ENCODE measurements at regions not wholly inside any gene's neighbourhood (a gene's known extent, or its start where the extent isn't known, plus 50 kb on each side); places are given as distances from the start of the nearest gene placed in this dataset.
"Not testable (repeated sequence)": the region's sequence is repeated elsewhere in the genome, so short reads cannot be mapped to it uniquely, and the experiment has no call there.

GRCh38 chr5:60439552-60439951, 260.4 kb downstream of the DEPDC1B start:
- H3K36me3 ChIP-seq (ENCODE audit: insufficient read depth, low read length) = no peaks in the 10 kb centered on the region
- no peaks in the 10 kb centered on the region for H3K27me3 ChIP-seq (ENCODE audit: insufficient read depth, low read length)
- H2AFZ ChIP-seq (ENCODE audit: low read depth, low read length) = no peak overlapping the region
- H3K9me3 ChIP-seq (ENCODE audit: low read length) = no peaks in the 10 kb centered on the region
- no peaks in the 10 kb centered on the region for H3K4me1 ChIP-seq (ENCODE audit: insufficient read depth, low read length)
- no peak overlapping the region for H3K4me3 ChIP-seq (ENCODE audit: low read length)

DNA sequence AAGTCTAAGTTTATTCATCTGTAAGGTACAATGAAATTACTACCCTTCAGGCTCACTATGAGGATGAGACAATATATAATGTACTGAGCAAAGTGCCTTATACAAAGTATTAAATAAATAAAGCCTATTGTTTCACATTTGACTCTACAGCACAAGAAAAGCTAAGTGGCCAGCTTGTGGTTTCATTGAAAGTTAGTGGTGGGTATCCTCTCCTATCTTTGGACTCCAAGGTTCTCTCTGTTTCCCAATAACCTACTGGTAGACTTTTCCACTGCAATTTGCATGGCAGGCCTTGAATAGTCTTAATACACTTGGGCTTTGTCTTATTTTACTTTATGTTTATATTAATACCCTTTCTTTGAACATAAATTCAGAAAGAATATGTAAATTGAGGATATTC, 262.7 kb downstream of the DEPDC1B start:
- Histone ChIP-seq H3K4me3 (ENCODE audit: low read length) (no peak overlapping the region), H3K9me3 (ENCODE audit: low read length) (no peaks in the 10 kb centered on the region), H2AFZ (ENCODE audit: low read depth, low read length) (no peak overlapping the region), H3K27me3 (ENCODE audit: insufficient read depth, low read length) (no peaks in the 10 kb centered on the region), H3K36me3 (ENCODE audit: insufficient read depth, low read length) (no peaks in the 10 kb centered on the region), H3K4me1 (ENCODE audit: insufficient read depth, low read length) (no peaks in the 10 kb centered on the region)

DNA sequence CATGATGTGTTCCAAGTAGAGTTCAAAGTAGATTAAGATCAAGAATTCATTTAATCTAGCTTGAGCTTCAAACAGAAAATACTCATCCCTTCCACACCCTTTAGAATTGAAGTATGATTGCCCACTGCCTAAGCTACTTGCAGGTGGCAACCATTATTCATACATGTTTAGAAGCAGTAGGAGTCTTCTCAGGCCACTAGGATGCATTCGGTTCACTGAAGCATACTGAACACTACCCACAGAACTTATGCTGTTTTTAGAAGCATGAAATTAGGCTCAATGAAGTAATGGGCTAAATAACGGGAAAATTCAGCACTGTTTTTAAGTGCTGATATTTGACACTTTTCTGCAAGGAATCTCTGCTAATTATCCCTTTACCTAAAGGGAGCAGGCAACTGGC, 263.4 kb downstream of the DEPDC1B start:
- no peaks in the 10 kb centered on the region for H3K4me1 ChIP-seq (ENCODE audit: insufficient read depth, low read length)
- no peak overlapping the region for H3K4me3 ChIP-seq (ENCODE audit: low read length)
- no peaks in the 10 kb centered on the region for H3K27me3 ChIP-seq (ENCODE audit: insufficient read depth, low read length)
- H2AFZ ChIP-seq (ENCODE audit: low read depth, low read length) = no peak overlapping the region
- no peaks in the 10 kb centered on the region for H3K9me3 ChIP-seq (ENCODE audit: low read length)
- H3K36me3 ChIP-seq (ENCODE audit: insufficient read depth, low read length) = no peaks in the 10 kb centered on the region

DNA sequence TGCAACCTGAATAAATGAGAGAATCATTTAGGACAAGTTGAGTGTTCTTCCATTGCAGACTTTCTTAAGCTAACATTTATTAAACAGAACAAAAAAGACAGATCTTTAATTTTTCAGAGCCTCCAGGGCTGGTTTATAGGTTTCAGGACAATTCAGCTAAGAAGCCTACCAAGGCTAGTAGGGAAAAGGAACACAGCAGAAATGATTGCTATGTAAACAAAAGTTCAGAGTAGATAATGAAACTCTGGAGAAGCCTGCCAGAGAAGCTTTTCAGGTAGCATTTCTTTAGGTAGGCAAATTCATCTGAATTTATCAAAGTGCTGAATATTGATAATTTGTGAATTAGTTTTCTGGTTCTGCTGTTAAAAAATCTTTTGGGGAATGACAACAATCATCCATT, 264.2 kb downstream of the DEPDC1B start:
- Histone ChIP-seq H3K36me3 (ENCODE audit: insufficient read depth, low read length) (no peaks in the 10 kb centered on the region), H3K27me3 (ENCODE audit: insufficient read depth, low read length) (no peaks in the 10 kb centered on the region), H3K4me1 (ENCODE audit: insufficient read depth, low read length) (no peaks in the 10 kb centered on the region), H3K9me3 (ENCODE audit: low read length) (no peaks in the 10 kb centered on the region), H2AFZ (ENCODE audit: low read depth, low read length) (no peak overlapping the region), H3K4me3 (ENCODE audit: low read length) (no peak overlapping the region)

GRCh38 chr5:60426189-60426588, 273.8 kb downstream of the DEPDC1B start:
- not testable (repeated sequence) for H3K4me3 ChIP-seq (ENCODE audit: low read length); H3K27me3 ChIP-seq (ENCODE audit: insufficient read depth, low read length); H3K36me3 ChIP-seq (ENCODE audit: insufficient read depth, low read length); H3K9me3 ChIP-seq (ENCODE audit: low read length); H3K4me1 ChIP-seq (ENCODE audit: insufficient read depth, low read length); H2AFZ ChIP-seq (ENCODE audit: low read depth, low read length)

- H3K4me1 ChIP-seq (ENCODE audit: insufficient read depth, low read length); H3K36me3 ChIP-seq (ENCODE audit: insufficient read depth, low read length); H3K9me3 ChIP-seq (ENCODE audit: low read length); H3K4me3 ChIP-seq (ENCODE audit: low read length); H2AFZ ChIP-seq (ENCODE audit: low read depth, low read length); H3K27me3 ChIP-seq (ENCODE audit: insufficient read depth, low read length): not testable (repeated sequence)
These were observed 279.2 kb downstream of the DEPDC1B start for GRCh38 chr5:60420773-60421172.

DNA sequence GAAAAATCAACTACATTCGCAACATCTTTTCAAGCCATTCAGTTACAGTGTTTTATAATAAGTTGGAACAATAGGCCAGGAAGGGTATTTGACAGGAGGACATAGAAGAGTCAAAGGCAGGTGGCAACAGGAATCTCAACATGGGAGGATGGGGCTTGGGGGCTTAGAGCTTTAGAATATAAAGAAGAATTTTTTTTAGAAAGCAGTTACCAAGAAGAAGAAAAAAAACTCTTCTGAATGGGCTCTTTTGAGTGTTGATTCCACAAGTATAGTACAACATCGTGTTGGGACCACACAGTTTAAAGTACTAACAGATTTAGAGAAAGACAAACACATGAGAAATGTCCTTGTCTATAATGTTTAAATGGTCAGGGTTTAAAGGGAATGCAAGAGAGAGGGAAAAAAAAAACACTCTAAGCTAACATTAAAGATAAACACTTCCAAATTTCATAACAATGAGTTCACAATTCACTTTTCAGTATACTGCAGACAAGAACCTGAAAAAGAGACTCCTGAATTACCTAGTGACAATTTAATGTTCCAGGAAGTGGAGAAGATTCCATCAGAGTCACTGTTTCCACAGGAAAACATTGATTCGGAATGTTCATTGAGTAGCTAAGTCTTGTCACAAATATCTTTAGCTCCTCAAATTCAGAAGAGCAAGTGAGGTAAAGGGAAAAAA, 282.3 kb downstream of the DEPDC1B start:
- no peaks in the 10 kb centered on the region for H3K9me3 ChIP-seq (ENCODE audit: low read length)
- no peak overlapping the region for H2AFZ ChIP-seq (ENCODE audit: low read depth, low read length)
- no peaks in the 10 kb centered on the region for H3K4me1 ChIP-seq (ENCODE audit: insufficient read depth, low read length)
- H3K36me3 ChIP-seq (ENCODE audit: insufficient read depth, low read length) = no peaks in the 10 kb centered on the region
- H3K27me3 ChIP-seq (ENCODE audit: insufficient read depth, low read length) = no peaks in the 10 kb centered on the region
- H3K4me3 ChIP-seq (ENCODE audit: low read length) = no peak overlapping the region

DNA sequence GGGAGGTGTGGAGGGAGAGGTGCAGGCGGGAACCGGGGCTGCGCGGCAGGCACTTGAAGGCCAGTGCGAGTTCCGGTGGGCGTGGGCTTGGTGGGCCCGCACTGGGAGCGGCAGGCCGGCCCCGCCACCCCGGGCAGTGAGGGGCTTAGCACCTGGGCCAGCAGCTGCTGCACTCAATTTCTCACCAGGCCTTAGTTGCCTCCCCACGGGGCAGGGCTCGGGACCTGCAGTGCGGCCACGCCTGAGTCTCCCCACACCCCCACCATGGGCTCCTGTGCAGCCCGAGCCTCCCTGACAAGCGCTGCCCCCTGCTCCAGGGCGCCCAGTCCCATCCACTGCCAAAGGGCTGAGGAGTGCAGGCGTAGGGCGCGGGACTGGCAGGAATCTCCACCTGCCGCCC, 284.5 kb downstream of the DEPDC1B start:
- Histone ChIP-seq H3K4me3 (ENCODE audit: low read length) (no peak overlapping the region), H3K9me3 (ENCODE audit: low read length) (no peaks in the 10 kb centered on the region), H3K27me3 (ENCODE audit: insufficient read depth, low read length) (no peaks in the 10 kb centered on the region), H3K36me3 (ENCODE audit: insufficient read depth, low read length) (no peaks in the 10 kb centered on the region), H2AFZ (ENCODE audit: low read depth, low read length) (no peak overlapping the region), H3K4me1 (ENCODE audit: insufficient read depth, low read length) (no peaks in the 10 kb centered on the region)

DNA sequence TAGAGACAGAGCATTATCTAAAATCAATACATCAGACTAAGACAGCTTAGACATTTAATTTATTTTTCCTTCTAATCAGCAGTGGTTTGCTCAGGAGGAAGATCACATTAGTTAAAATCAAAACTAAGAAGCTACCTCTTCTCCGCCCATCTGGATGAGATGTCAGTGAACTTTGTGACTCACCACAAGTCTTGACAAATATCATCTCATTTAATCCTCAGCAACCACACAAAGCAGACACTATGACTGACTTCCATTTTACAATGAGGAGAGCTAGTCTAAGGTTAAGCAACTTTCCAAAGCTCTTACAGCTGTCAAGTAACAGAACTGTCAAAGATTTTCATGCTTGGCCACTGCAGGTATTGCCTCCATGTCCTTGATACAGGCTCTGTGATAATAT, 289.5 kb downstream of the DEPDC1B start:
- Histone ChIP-seq H3K27me3 (ENCODE audit: insufficient read depth, low read length) (no peaks in the 10 kb centered on the region), H3K36me3 (ENCODE audit: insufficient read depth, low read length) (no peaks in the 10 kb centered on the region), H3K4me3 (ENCODE audit: low read length) (no peak overlapping the region), H3K4me1 (ENCODE audit: insufficient read depth, low read length) (no peaks in the 10 kb centered on the region), H2AFZ (ENCODE audit: low read depth, low read length) (no peak overlapping the region), H3K9me3 (ENCODE audit: low read length) (no peaks in the 10 kb centered on the region)

DNA sequence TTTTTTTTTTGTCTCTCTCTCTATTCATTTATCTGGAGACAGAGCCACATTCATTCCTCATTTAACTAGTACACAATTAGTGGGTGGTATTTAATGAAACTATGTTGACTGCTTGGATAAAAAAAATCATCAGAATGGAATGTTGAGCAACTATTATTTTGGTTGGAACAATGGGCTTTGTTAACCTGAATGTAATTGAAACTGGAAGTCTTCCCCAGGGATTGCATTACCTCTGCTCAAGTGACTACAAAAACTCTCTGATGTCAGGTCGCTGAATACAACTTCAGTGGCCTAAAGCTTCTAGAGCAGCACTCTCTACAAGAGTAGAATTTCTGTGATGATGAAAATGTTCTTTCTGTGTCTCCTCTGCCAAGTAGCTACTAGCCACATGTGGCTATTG, 295.8 kb downstream of the DEPDC1B start:
- no peak overlapping the region for H3K4me3 ChIP-seq (ENCODE audit: low read length)
- H2AFZ ChIP-seq (ENCODE audit: low read depth, low read length) = no peak overlapping the region
- no peaks in the 10 kb centered on the region for H3K9me3 ChIP-seq (ENCODE audit: low read length)
- H3K4me1 ChIP-seq (ENCODE audit: insufficient read depth, low read length) = no peaks in the 10 kb centered on the region
- no peaks in the 10 kb centered on the region for H3K27me3 ChIP-seq (ENCODE audit: insufficient read depth, low read length)
- no peaks in the 10 kb centered on the region for H3K36me3 ChIP-seq (ENCODE audit: insufficient read depth, low read length)

GRCh38 chr5:60403343-60404006, 296.5 kb downstream of the DEPDC1B start:
- Histone ChIP-seq H2AFZ (ENCODE audit: low read depth, low read length) (no peak overlapping the region), H3K9me3 (ENCODE audit: low read length) (no peaks in the 10 kb centered on the region), H3K27me3 (ENCODE audit: insufficient read depth, low read length) (no peaks in the 10 kb centered on the region), H3K36me3 (ENCODE audit: insufficient read depth, low read length) (no peaks in the 10 kb centered on the region), H3K4me3 (ENCODE audit: low read length) (no peak overlapping the region), H3K4me1 (ENCODE audit: insufficient read depth, low read length) (no peaks in the 10 kb centered on the region)

DNA sequence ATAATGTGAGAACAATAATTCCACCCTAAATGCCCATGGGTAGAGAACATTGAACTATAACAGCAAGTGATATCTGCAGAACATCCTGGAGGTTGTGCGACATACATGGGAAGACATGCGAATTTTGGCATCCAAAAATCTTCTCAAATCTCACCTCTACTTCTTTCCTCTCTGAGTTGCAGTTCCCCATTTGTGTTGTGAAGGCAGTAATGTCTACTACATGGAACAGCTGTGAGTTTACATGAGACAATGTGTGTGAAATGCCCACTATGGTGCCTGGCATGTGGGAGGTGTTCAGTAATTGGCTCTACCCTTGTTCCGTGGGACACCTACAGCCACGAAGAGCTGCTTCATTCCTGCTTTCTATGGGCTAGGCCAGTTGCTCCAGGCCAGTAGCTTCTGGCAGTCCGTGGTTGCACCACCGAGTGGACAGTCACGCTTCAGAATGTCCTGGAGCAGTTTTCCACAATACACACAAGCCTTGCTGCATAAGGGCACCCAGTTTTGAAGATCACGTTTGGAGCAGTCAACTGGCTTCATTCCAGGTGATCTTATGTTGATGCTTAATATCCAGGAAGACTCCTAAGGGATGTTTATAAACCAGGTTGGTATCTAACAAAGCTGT, 297.7 kb downstream of the DEPDC1B start:
- Histone ChIP-seq H2AFZ (ENCODE audit: low read depth, low read length) (no peak overlapping the region), H3K4me1 (ENCODE audit: insufficient read depth, low read length) (no peaks in the 10 kb centered on the region), H3K36me3 (ENCODE audit: insufficient read depth, low read length) (no peaks in the 10 kb centered on the region), H3K27me3 (ENCODE audit: insufficient read depth, low read length) (no peaks in the 10 kb centered on the region), H3K9me3 (ENCODE audit: low read length) (no peaks in the 10 kb centered on the region), H3K4me3 (ENCODE audit: low read length) (no peak overlapping the region)

DNA sequence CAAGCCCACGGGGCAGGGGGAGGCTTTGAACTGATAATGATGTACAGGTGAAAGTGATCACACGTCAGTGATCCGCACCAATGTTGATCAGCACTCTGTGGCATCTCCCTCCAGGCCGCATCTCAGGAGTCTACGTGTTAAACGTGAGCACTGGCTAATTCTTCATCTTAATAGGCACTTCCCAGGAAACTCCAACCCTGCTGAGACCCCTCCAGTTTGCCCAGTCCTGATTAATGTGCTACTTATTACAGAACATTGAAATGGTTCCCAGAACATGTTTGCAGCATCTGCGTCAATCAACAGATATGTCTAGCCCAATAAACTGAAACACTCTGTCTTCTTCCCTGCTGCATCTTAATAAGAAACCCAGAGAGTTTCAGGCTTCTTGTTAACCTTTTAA, 298.4 kb downstream of the DEPDC1B start:
- H3K27me3 ChIP-seq (ENCODE audit: insufficient read depth, low read length) = no peaks in the 10 kb centered on the region
- H3K4me1 ChIP-seq (ENCODE audit: insufficient read depth, low read length) = no peaks in the 10 kb centered on the region
- no peaks in the 10 kb centered on the region for H3K9me3 ChIP-seq (ENCODE audit: low read length)
- no peak overlapping the region for H2AFZ ChIP-seq (ENCODE audit: low read depth, low read length)
- no peaks in the 10 kb centered on the region for H3K36me3 ChIP-seq (ENCODE audit: insufficient read depth, low read length)
- H3K4me3 ChIP-seq (ENCODE audit: low read length) = no peak overlapping the region

Measured in neuron (in vitro differentiated cells).